G401 (cell line): ENCODE measurements at regions not wholly inside any gene's neighbourhood (a gene's known extent, or its start where the extent isn't known, plus 50 kb on each side); places are given as distances from the start of the nearest gene placed in this dataset.

Experiments used
- DNase-seq: peaks from one replicate; pipeline ENCODE4 v3.0.0-alpha.2; 2015; ENCODE audit warnings: low spot score
- in situ Hi-C: cut with HindIII; loops from 2 replicates; pipeline ENCODE4 v1.10.0; 2016; ENCODE audit warnings: low sequenced_read_pairs, mixed read lengths

- in situ Hi-C loops, result no loop called here
- no peak for DNase-seq
Measured at GRCh38 chr7:17140406-17140805, 158.0 kb upstream of the AHR start.

GRCh38 chr7:17142831-17143541 lies 155.5 kb upstream of the AHR start:
- in situ Hi-C loops, result no loop called here
- DNase-seq, result no peak

- no peak for DNase-seq
Measured at GRCh38 chr7:17144322-17144721, 154.1 kb upstream of the AHR start.

GRCh38 chr7:17146621-17147020 lies 151.8 kb upstream of the AHR start:
- in situ Hi-C loops, result no loop called here
- DNase-seq, result no peak

More at GRCh38 chr7:17144322-17144721, 154.1 kb upstream of the AHR start:
- in situ Hi-C loops, result no loop called here

- DNase-seq, result no peak
- in situ Hi-C loops, result no loop called here
Measured at GRCh38 chr7:17147409-17147808, 151.0 kb upstream of the AHR start.

GRCh38 chr7:17150018-17150417 lies 148.4 kb upstream of the AHR start:
- in situ Hi-C loops, result no loop called here
- no peak for DNase-seq

GRCh38 chr7:17152721-17153120 lies 145.7 kb upstream of the AHR start:
- in situ Hi-C loops, result no loop called here

GRCh38 chr7:17153536-17153935 lies 144.9 kb upstream of the AHR start:
- in situ Hi-C loops, result no loop called here
- no peak for DNase-seq

More at GRCh38 chr7:17152721-17153120, 145.7 kb upstream of the AHR start:
- DNase-seq, result no peak

GRCh38 chr7:17155529-17155928 lies 142.9 kb upstream of the AHR start:
- in situ Hi-C loops, result no loop called here
- no peak for DNase-seq

- DNase-seq, result no peak
- in situ Hi-C loops, result no loop called here
Measured at GRCh38 chr7:17158261-17158660, 140.2 kb upstream of the AHR start.

GRCh38 chr7:17159500-17160037 lies 138.9 kb upstream of the AHR start:
- DNase-seq, result no peak
- in situ Hi-C loops, result no loop called here

GRCh38 chr7:17166824-17167379 lies 131.6 kb upstream of the AHR start:
- in situ Hi-C loops, result no loop called here
- no peak for DNase-seq

- DNase-seq, result no peak
- in situ Hi-C loops, result no loop called here
Measured at GRCh38 chr7:17168416-17168815, 130.0 kb upstream of the AHR start.

- in situ Hi-C loops, result no loop called here
- DNase-seq, result no peak
Measured at GRCh38 chr7:17171427-17171826, 127.0 kb upstream of the AHR start.

GRCh38 chr7:17176371-17177032 lies 122.0 kb upstream of the AHR start:
- in situ Hi-C loops, result no loop called here
- DNase-seq, result no peak

- no peak for DNase-seq
- in situ Hi-C loops, result no loop called here
Measured at GRCh38 chr7:17178545-17178944, 119.9 kb upstream of the AHR start.

GRCh38 chr7:17181482-17181881 lies 117.0 kb upstream of the AHR start:
- in situ Hi-C loops, result no loop called here
- DNase-seq, result no peak

GRCh38 chr7:17183630-17184328 lies 114.7 kb upstream of the AHR start:
- DNase-seq, result no peak
- in situ Hi-C loops, result no loop called here

- in situ Hi-C loops, result no loop called here
- DNase-seq, result no peak
Measured at GRCh38 chr7:17184805-17185689, 113.4 kb upstream of the AHR start.
